DMS79 (cell line): ENCODE measurements at regions not wholly inside any gene's neighbourhood (a gene's known extent, or its start where the extent isn't known, plus 50 kb on each side); places are given as distances from the start of the nearest gene placed in this dataset.
"Not testable (repeated sequence)": the region's sequence is repeated elsewhere in the genome, so short reads cannot be mapped to it uniquely, and the experiment has no call there.

Experiments
- DNase-seq: peaks from one replicate; lab custom pipeline; 2025; lab: John Stamatoyannopoulos, UW

DNA sequence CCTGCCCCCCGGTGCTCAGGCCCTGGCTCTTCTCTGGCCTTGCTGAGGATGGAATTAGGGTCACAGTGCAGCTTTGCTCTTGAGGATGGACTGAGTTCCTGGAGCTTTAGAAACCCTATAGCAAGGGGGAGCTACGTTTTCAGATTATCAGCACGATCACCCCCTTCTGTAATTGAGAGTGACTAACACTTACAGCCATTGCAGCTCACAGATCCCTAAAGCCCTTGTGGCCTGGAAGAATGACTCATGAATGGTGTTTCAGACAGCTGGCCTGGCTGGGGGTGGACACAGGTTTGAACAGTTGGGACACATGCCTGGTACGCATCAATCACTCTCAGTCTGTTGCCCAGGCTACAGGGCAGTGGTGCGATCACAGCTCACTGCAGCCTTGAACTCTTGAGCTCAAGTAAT, 79.7 kb upstream of the IGFBP5 start:
- DNase-seq, result no peak

DNA sequence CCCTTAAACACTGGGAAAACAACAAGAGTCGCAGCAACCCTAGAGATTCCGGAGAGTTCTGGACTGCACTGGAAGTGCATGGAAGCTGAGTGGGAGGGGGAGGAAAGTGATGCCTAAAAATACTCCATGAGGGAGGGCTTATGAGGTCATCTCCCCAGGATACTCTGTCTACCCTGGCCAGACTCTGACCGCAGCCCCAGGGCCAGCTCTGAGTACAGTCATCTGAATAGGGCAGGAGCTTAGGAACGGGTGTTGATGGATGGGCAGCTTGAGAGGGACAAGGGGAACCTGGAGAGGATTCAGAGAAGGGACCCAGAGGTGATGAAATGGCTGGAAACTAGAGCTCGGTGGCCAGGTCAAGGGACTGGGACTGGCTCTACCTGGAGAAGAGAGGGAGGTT, 79.3 kb upstream of the IGFBP5 start:
- no peak for DNase-seq

DNA sequence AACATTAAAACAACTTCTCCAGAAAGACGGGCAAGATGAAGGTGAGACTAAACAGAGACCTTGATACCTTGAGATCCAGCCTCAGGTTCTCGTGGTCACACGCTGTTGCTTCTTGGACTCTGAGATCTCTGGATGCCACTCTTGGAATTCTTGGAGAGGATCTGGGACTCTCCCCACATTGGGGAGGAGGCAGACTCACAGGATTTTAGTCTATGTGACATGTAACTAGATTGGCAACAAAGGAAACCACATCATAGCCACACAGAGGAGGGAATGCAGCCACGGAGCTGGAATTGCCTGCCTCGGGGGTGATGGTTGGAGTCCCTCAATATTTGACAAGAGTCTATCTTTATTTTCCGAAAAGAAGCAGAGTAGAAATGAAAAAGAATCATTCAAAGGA, 78.8 kb upstream of the IGFBP5 start:
- no peak for DNase-seq

DNA sequence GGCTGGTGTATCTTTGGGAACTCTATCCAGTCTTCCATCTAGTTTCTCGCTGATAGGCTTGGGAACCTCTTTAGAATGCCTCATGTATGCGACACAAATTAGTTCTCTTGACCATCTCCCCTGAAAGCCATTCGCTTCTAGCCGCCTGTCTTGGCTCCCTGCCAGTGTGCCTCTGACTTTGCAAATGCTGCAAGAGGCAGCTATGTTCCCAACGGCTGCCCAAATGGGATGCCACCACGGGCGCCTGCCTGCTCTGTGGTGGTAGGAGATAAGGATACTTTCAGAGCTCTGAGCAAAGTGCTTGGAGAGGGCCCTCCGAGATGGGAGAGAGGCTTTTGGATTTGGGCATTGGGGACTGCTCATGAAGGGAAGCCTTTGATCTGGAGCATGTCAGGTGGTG, 77.7 kb upstream of the IGFBP5 start:
- no peak for DNase-seq

DNA sequence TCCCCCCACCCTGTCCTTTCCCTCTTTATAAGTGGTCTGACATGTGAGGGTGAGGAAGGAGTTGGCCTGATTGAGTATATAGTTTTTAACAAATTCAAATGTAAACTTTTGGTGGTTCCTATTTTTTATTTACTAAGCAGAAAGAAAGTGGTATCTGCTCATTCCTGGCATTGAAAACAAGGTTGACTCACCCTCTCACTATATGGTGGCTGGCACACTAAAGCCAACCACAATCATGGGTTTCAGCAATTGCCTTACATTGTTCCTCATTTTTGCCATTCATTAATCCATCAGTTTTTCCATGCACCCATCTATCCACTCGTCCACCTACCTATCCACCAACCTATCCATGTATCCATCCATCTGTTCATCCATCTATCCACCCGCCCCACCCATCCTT, 75.4 kb upstream of the IGFBP5 start:
- no peak for DNase-seq

DNA sequence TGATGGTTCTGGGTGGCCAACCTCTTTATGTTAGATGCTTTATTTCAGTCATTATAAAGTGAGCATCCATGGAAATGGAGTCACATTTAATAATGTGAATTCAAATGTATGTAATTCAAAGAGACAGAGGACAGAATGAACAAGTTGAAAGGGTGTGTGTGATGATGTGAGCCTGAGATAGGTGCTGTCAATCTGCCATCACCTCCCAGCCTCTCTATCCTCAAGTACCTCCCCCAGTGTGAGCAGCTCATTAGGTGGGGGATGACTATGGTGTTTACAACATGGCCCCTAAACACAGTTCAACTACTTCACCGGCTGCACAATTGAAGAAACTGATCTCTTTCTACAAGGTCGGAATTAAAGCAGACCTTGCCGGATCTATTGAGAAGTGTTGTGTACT, 74.7 kb upstream of the IGFBP5 start:
- DNase-seq, result no peak

DNA sequence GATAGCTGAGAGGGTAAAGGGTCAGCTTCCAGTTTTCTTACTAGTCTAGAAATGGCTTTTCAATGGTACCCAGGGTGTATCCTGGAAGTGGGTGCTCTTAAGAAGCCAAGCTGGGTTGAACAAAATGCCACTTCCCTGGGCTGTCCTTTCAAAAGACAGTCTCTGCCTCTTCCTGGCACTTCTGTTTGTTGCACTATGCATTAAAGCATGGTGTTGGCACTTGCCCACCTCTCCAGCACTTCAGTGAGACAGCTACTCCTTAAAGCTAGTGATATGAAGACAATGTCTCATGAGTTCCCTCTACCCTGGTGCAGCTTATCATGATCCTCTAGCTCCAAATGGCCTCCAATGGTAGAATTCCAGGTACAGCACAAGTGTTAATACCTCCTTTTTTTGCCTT, 74.3 kb upstream of the IGFBP5 start:
- DNase-seq, result no peak

DNA sequence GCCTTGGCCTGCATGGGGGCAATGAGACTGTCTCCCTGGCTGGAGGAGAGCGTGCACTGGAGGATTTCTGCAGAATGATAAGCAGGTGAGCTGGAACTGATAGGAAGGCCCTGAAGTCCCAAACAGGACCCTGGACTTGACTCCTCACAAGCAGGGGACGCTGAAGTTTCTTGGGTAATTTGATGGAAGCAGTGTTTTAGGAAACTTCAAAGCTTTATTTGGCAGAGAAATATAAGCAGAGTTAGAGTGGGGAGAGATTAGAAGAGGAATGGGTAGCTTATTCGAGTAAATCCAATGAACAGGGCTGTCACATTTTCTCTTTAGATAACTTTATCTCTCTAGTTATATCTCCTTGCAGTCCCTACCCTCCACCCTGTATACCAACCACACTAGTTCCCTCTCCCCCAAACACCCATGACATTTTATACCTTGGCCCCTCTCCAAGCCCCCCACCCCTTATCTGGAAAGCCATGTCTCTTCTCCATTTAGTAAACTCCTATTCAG, 73.6 kb upstream of the IGFBP5 start:
- DNase-seq, result no peak

DNA sequence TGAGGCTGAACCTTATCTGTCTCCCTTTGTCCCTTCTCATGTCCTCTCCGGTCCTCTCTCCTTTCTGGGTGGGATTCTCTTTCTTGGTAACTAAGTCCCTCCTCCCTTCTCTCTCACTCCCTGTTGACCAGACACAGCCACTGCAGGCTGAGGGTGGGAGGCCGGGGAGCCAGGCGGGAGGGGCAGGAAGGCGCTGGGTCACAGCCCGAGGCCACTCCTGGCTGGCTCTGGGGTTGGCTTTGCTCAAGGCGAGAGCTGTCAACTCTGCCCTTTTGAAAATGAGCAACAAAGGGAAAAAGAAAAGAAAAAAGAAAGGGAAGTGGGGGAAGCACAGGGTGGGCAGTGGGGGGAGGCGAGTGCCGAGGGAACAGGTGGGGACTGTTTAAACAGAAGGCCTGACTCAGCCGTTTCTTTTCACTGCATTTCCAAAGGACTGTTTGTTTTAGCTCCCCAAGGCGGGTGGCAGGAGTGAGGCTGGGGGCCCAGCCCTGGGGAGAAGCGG, 70.5 kb upstream of the IGFBP5 start:
- DNase-seq, result no peak

DNA sequence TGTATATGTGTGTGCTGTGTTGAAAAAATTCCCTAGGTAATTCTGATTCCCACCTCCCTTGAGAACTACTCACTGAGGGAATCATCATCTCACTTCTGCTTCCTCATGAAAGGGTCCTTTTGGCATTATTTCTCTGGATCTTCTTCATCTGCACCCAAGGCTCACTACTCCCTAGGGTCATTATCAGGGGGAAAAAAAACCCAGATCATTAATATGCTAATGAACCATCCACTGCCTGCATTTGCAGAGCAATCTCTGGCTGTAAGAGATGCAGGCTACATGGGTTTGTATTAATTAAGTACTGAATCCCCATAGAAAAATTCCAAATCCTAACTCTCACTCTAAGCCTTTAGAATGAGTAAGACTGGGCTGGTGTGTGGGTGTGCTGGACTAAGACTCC, 68.0 kb upstream of the IGFBP5 start:
- no peak for DNase-seq

DNA sequence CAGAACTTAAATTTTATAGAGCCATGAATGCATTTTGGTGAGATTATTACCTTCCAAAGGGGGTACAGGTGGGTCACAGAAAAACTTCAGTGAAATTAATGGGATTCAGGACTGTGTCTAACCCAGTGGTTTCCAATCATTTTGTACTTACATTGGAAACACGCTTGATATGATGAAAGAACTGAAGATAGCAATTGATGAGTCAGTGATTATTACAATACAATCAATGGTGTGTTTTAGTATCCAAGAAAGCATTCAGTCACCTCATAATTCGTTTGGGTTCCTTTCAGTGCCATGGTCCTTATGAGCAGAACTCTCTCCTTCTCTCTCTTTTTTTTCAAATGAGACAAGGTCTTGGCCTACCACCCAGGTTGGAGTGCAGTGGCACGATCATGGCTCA, 66.5 kb upstream of the IGFBP5 start:
- DNase-seq, result no peak

DNA sequence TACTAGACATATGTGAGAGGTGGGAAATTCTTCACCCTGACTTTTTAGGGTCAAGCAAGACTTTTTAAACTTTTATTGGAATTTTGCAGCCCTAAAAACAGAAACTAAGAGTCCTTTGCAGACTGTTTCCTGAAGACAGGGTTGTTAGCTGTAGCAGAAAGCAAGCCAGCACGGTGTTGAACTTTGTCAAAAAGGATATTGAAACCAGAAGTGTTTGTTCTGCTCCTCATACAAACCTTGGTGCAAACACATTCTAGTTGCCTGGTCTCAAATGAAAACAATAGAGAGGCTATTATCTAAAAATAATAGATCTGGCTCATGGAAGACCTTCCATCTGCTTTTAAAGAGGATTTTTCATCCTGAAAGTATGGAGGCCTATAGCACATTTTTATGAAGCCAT, 65.8 kb upstream of the IGFBP5 start:
- no peak for DNase-seq

DNA sequence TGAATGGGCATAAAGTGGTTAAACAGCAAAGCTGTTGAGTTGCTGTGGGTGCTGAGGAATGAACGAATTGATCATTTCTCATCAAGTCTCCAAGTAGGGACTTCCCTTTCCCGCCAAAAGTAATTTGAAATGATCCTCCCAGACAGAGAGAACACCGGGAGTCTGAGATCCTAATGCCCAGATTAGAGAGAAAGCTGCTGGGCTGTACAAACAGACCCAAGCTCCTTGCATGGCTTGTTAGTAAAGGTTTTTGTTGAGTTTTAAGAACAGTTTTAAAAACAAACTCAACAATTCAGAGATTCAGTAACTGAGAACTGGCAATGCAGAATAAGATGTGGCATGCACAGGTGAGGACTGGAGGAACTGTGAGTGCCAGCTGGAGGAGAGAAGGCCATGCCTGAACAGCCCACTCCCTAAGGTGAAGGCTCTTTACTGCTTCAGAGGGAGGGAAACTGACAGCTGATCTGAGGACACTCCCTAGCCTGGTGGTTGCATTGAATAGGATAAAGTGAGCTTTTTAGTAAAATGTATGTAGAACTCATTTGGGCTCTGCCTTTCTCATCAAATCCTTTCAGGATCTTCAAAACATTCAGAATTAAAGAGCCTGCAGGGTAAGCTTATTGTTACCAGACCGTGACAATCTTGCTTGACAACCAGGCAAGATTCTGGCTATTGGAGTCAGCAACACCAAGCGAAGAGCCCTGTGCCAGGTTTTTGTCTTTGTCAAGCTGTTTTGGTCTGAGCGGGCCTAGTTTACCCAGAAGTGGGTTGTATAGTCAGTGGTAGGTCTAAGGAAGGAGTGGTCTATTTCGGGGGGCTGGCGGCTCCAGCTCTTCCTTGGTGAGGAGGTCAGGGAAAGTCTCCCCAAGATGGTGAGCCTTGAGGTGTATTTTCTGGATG, 63.2 kb upstream of the IGFBP5 start:
- peak; percentile 64 for DNase-seq

DNA sequence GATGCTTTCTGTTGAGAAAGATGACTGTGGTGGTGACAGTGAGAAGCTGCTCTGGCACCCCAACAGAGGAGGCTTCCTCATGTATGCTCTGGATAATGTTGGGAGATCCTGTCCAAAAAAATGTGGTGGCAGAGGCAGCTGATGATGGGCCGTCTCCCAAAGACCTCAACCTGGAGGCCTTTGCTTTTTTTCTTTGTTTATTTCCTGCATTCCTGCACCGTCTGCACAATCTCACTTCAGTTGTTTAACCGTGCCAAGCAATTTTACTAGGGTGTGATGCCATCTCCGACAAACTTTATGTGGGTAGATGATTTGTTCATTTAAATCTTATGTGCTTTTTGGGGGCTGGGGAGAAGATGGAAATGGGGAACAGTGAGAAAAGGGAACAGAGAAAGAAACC, 62.2 kb upstream of the IGFBP5 start:
- no peak for DNase-seq

DNA sequence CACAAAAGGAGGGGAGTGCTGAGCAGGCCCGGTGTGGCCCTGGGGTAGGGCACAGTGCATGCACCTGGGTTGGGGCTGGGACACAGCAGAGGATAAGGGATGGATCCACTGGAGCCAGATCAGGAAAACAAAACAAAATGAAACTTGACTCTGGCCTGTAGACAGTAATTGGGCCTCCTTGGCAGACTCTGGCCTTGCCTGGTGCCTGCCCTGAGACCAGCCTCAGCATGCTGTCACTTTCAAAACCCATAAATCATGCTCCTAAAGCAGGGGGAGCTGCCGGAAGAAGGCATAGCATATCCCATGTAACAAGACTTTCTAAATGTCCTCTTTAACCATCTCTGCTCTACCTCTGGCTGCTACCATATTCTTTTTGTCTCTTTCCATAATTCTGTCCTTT, 61.1 kb upstream of the IGFBP5 start:
- DNase-seq, result no peak

DNA sequence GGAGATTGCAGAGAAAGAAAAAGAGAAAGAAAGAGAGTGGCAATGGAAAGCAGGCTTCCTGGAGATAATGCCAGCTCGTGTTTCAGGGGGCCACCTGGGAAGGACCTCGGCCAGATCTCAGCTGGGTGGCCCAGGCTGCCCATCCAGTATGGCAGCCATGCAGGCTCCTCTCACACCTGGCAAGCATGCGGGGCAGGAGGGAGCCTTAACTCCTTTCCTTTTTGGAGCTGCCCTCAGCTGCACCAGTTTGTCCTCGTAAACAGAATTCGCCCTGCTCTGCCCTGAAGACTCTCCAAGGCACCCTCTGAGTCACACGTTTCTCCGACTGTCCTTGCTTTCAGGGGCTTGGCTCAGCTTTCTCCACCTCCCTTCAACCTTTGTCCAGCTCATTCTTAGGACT, 59.5 kb upstream of the IGFBP5 start:
- DNase-seq, result no peak

DNA sequence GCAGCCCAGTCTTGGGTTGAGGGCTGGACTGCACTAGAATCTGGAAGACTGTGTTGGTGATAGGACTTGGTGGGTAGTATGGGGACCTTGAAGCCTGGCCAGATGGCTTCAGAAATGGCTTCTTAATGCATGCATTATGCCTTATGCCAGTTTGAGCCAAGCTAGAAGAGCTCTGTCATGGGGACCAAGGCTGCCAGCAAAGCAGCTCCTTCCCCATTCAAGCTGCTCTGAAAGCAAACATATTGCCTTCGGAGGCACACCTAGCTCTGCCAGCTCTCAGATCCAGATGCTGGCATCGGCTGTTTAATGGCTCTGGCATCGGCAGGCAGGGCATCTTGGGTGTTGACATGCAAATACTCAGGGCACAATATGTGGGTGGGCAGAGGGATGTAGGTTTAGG, 59.0 kb upstream of the IGFBP5 start:
- DNase-seq, result no peak

DNA sequence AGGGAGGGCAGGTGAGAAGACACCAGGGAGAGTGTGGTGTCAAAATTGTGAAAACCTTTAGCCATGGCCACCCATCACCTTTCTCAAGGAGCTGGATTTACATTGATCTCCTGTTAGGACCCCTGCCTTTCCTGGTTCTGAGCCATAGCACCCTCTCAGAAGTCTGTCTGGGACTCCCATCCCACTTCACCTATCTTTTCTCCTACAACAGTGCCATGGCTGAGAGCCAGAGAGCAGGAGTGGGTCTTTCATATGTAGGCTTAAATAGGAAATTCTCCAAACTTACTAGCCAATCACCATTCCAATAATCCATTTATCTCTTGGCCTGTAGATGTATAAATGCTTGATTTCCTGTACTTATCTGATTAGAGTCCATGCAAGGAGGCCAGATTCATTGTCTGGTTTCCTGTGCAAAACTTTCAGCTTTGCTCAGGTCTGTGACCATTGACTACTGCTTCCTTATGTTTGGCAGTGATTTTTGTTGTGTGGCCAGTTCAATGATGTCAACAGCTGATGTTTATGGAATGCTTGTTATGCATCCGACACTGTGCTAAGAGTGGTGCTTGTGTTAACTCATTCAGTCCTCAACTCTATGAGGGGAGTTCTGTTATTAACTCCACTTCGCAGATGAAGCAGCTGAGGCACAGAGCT, 57.6 kb upstream of the IGFBP5 start:
- no peak for DNase-seq

DNA sequence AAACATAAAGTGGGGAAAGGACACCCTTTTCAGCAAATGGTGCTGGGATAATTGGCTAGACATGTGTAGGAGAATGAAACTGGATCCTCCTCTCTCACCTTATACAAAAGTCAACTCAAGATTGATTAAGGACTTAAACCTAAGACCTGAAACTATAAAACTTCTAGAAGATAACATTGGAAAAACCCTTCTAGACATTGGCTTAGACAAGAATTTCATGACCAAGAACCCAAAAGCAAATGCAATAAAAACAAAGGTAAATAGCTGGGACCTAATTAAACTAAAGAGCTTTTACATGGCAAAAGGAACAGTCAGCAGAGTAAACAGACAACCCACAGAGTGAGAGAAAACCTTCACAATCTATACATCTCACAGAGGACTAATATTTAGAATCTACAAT, 55.4 kb upstream of the IGFBP5 start:
- not testable (repeated sequence) for DNase-seq

DNA sequence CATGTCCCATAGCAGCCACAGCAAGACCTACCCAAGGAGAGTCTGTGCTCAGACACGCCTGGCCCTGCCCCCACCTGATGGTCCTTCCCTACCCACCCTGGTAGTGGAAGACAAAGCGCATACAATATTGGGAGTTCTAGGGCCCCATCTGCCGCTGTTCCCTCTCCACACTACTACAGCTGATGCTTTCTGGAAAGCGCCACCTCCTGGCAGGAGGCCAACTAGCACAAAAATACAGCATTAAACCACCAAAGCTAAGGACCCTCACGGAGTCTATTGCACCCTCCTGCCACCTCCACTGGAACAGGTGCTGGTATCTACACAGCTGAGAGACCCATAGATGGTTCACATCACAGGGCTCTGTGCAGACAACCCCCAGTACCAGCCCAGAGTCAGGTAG, 50.9 kb upstream of the IGFBP5 start:
- DNase-seq, result not testable (repeated sequence)

DNA sequence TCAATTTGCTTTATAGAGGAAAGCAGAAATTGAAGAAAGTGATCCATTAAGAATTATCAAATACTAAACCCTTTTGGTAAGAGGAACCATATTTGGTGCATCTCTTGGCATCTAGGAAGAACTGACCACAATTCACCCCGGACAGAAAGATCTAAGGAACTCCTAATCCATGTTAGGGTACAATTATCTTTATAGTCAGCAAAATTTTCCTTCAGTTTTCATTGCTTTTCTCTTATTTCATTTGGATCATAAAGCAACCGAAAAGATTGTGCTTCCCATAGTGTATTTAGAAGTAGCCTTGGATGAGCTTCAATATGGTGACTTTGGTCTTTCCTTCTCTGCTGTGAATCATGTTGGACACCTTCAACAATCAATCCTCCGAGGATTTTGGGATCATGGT, 50.1 kb upstream of the IGFBP5 start:
- DNase-seq, result no peak
